SK-N-SH (cell line): ENCODE measurements at regions not wholly inside any gene's neighbourhood (a gene's known extent, or its start where the extent isn't known, plus 50 kb on each side); places are given as distances from the start of the nearest gene placed in this dataset.

Source experiments
- CTCF ChIA-PET: fragments of 300-600, 350-600 bp; formaldehyde crosslinking; extraction: SDS; loops from one replicate; lab custom pipeline; 2021; lab: Yijun Ruan, JAX
- POLR2A ChIA-PET: fragments of 350-600 bp; sonication (Branson Sonifier 250); formaldehyde crosslinking; extraction: SDS; loops from one replicate; lab custom pipeline; 2020; ENCODE audit warnings: antibody characterized with exemption, inconsistent platforms; lab: Yijun Ruan, JAX
- DNase-seq: peaks from one replicate; pipeline ENCODE4 v3.0.0; 2012
- H2AFZ ChIP-seq: fragments of 200-600 bp; sonication (generic); 2 replicates; pipeline ENCODE4 v1.8.1; 2016; ENCODE audit warnings: antibody characterized with exemption, mild to moderate bottlenecking, low read depth
- H3F3A ChIP-seq: fragments of 200-600 bp; sonication (generic); replicated peaks from 2 replicates; pipeline ENCODE3; 2016; ENCODE audit warnings: antibody characterized with exemption, mild to moderate bottlenecking; ENCODE audit not compliant: insufficient read depth
- H3K27ac ChIP-seq, 2 experiments: fragments of 200-500 bp in 1 of 2; fragments of 200-600 bp in 1 of 2; sonication (Bioruptor generic) in 1 of 2; sonication (generic), shearing (Covaris generic) in 1 of 2; 2 replicates each; pipeline versions ENCODE4 v1.5.1 to v1.6.1; 2014 to 2016; ENCODE audit warnings: low read depth in 2 of 2, inconsistent platforms in 1 of 2, low read length in 1 of 2, mild to moderate bottlenecking in 1 of 2, mixed read lengths in 1 of 2
- H3K27me3 ChIP-seq: fragments of 200-600 bp; sonication (generic), shearing (Covaris generic); 2 replicates; pipeline ENCODE4 v1.6.1; 2016; ENCODE audit warnings: mixed run types; ENCODE audit not compliant: insufficient read depth
- H3K36me3 ChIP-seq, 2 experiments: fragments of 200-500 bp in 1 of 2; fragments of 200-600 bp in 1 of 2; sonication (Bioruptor generic) in 1 of 2; sonication (generic) in 1 of 2; replicated peaks in 1 of 2; 2 replicates each; pipeline versions ENCODE3 to v1.5.1; 2014 to 2016; ENCODE audit warnings: low read length in 1 of 2, mild to moderate bottlenecking in 1 of 2; ENCODE audit not compliant: insufficient read depth in 2 of 2, control insufficient read depth in 1 of 2
- H3K4me1 ChIP-seq, 2 experiments: fragments of 200-500 bp in 1 of 2; fragments of 200-600 bp in 1 of 2; sonication (Bioruptor generic) in 1 of 2; sonication (generic), shearing (Covaris generic) in 1 of 2; 2 replicates each; pipeline versions ENCODE4 v1.5.1 to v1.6.1; 2014 to 2016; ENCODE audit warnings: low read depth in 1 of 2, low read length in 1 of 2, mixed run types in 1 of 2; ENCODE audit not compliant: insufficient read depth in 2 of 2, control insufficient read depth in 1 of 2
- H3K4me2 ChIP-seq: fragments of 200-600 bp; sonication (generic), shearing (Covaris generic); 2 replicates; pipeline ENCODE4 v1.6.1; 2017; ENCODE audit warnings: mixed run types
- H3K4me3 ChIP-seq, 2 experiments: fragments of 200-500 bp in 1 of 2; fragments of 200-600 bp in 1 of 2; sonication (Bioruptor generic) in 1 of 2; sonication (generic), shearing (Covaris generic) in 1 of 2; 2 replicates each; pipeline versions ENCODE4 v1.5.1 to v1.8.1; 2014 to 2016; ENCODE audit warnings: low read depth in 2 of 2, inconsistent platforms in 1 of 2, low read length in 1 of 2, mild to moderate bottlenecking in 1 of 2, mixed read lengths in 1 of 2, moderate library complexity in 1 of 2
- H3K79me2 ChIP-seq: fragments of 200-600 bp; sonication (generic); 2 replicates; pipeline ENCODE4 v1.8.1; 2017; ENCODE audit warnings: mild to moderate bottlenecking; ENCODE audit not compliant: insufficient read depth
- H3K9ac ChIP-seq: fragments of 200-600 bp; sonication (generic); 2 replicates; pipeline ENCODE4 v1.6.1; 2017; ENCODE audit warnings: mixed run types
- H3K9me2 ChIP-seq: fragments of 200-600 bp; sonication (generic); 2 replicates; pipeline ENCODE4 v1.6.1; 2017; ENCODE audit warnings: mixed run types
- H3K9me3 ChIP-seq: fragments of 200-600 bp; sonication (generic); 2 replicates; pipeline ENCODE4 v1.6.1; 2017; ENCODE audit warnings: mixed run types, mild to moderate bottlenecking, moderate library complexity
- H4K20me1 ChIP-seq: fragments of 200-600 bp; sonication (generic); 2 replicates; pipeline ENCODE4 v1.6.1; 2017; ENCODE audit warnings: mild to moderate bottlenecking, mixed run types; ENCODE audit not compliant: insufficient read depth
- EP300 ChIP-seq, 2 experiments: IDR thresholded peaks; 2 replicates each; pipeline versions ENCODE4 v1.4.0 to v1.6.1; 2012; ENCODE audit warnings: borderline replicate concordance in 1 of 2, low read depth in 1 of 2, low read length in 1 of 2
- FOXM1 ChIP-seq: IDR thresholded peaks from 2 replicates; pipeline ENCODE4 v1.4.0; 2012; ENCODE audit warnings: low read depth, mild to moderate bottlenecking
- GATA2 ChIP-seq: sonication (generic); formaldehyde crosslinking; IDR thresholded peaks from 2 replicates; pipeline ENCODE4 v1.5.0; 2020; ENCODE audit warnings: mild to moderate bottlenecking, missing genetic modification reagents
- MEF2A ChIP-seq: IDR thresholded peaks from 2 replicates; pipeline ENCODE4 v1.4.0; 2012; ENCODE audit warnings: low read depth, borderline replicate concordance
- PBX3 ChIP-seq: IDR thresholded peaks from 2 replicates; pipeline ENCODE4; 2012
- RAD21 ChIP-seq: IDR thresholded peaks from 2 replicates; pipeline ENCODE4 v1.6.1; 2012; ENCODE audit warnings: mild to moderate bottlenecking, low read length
- RFX5 ChIP-seq: IDR thresholded peaks from 2 replicates; pipeline ENCODE4 v1.6.1; 2012; ENCODE audit warnings: mild to moderate bottlenecking, improper control_type of control experiment, low read length
- SIN3A ChIP-seq: IDR thresholded peaks from 2 replicates; pipeline ENCODE4 v1.6.1; 2012; ENCODE audit warnings: low read depth, mild to moderate bottlenecking, low read length, moderate library complexity, borderline replicate concordance
- WGBS: methylation state at CpG from one replicate; pipeline ENCODE4 v1.1.6; 2017; ENCODE audit warnings: low lambda C conversion rate; 5-methylcytosine and 5-hydroxymethylcytosine counted together
- TF ChIP-seq, protein P1 (sequence below): IDR thresholded peaks from 2 replicates; pipeline ENCODE4 v1.4.0; 2012; ENCODE audit warnings: low read depth

DNA sequence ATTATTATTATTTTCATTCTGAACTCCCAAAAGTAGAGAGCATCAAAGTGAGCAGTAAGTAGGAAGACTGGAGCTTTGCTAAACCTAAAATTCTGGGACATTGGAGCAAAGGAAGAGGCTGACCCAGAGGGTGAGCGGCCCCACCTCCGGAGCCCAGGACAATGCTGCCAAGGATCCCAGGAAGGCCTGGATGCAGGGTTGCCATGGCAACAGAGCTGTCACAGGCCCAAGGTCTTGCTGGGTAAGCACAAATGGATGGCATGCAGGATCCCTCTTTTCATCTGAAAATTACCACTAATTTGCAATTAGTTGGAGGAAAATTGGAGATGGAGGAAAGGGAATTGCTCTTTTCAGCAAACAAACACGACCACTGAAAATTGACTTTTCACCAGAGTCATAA, 457.9 kb upstream of the CDH5 start:
- ChIA-PET CTCF (no interaction called here), POLR2A (no interaction called here)
- WGBS, result 26% methylated on average over 3 of the region's 3 CpGs

DNA sequence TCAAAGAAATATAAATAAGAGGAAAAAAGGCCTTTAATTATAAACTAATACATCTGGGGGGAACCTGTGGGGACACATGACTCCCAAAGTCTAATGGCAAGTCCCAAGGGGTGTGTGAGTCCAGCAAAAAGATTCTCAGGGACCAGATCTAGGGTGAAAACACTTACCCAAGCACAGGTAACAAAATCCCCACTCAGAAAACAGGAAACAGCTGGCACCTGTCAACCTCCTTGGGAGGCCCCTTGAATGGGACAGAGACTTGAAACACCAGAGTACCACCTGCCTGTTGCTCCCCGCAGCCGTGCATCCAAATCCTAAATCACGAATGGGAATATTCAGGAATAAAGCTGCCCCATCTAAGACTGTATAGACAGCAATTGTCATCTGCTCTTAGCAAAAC, 461.2 kb upstream of the CDH5 start:
- H3K4me1 ChIP-seq, result peaks cover 0 to 3% of the 10 kb centered on the region in 2 experiments; a peak in 1 of 4 replicates
- H3K4me2 ChIP-seq, result no peak overlapping the region
- H4K20me1 ChIP-seq, result no peaks in the 10 kb centered on the region
- H3K79me2 ChIP-seq, result no peaks in the 10 kb centered on the region
- ChIA-PET CTCF (no interaction called here), POLR2A (no interaction called here)
- no peaks in the 10 kb centered on the region for H3F3A ChIP-seq
- H3K27me3 ChIP-seq, result no peaks in the 10 kb centered on the region
- H3K9ac ChIP-seq, result no peak overlapping the region
- no peak overlapping the region for H2AFZ ChIP-seq
- H3K27ac ChIP-seq, result no peak overlapping the region
- 52% methylated on average over 2 of the region's 3 CpGs for WGBS
- H3K9me3 ChIP-seq, result no peaks in the 10 kb centered on the region
- H3K36me3 ChIP-seq, result no peaks in the 10 kb centered on the region
- no peak for DNase-seq
- TF ChIP-seq, protein P1, sequence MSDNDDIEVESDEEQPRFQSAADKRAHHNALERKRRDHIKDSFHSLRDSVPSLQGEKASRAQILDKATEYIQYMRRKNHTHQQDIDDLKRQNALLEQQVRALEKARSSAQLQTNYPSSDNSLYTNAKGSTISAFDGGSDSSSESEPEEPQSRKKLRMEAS, result no peak
- TF ChIP-seq MEF2A (no peak), SIN3A (no peak), PBX3 (no peak), GATA2 (CRISPR knock-in tag) (no peak)
- TF ChIP-seq, all 33 proteins: peak for 0
- Histone ChIP-seq H3K4me3 (no peak overlapping the region), H3K9me2 (no peaks in the 10 kb centered on the region)

More for the DNA sequence above, 457.9 kb upstream of the CDH5 start:
- Histone ChIP-seq H3K27ac (no peak overlapping the region), H3K9me2 (no peaks in the 10 kb centered on the region), H4K20me1 (no peaks in the 10 kb centered on the region), H2AFZ (no peak overlapping the region), H3K9ac (no peak overlapping the region), H3K27me3 (no peaks in the 10 kb centered on the region), H3K36me3 (no peaks in the 10 kb centered on the region), H3K4me3 (no peak overlapping the region), H3K4me2 (no peak overlapping the region), H3K79me2 (no peaks in the 10 kb centered on the region), H3K4me1 (peaks cover 0 to 3% of the 10 kb centered on the region in 2 experiments; a peak in 1 of 4 replicates), H3F3A (no peaks in the 10 kb centered on the region), H3K9me3 (no peaks in the 10 kb centered on the region)
- peak; percentile 61 for DNase-seq
- TF ChIP-seq RFX5, result peak; percentile 94
- no peak for TF ChIP-seq FOXM1

DNA sequence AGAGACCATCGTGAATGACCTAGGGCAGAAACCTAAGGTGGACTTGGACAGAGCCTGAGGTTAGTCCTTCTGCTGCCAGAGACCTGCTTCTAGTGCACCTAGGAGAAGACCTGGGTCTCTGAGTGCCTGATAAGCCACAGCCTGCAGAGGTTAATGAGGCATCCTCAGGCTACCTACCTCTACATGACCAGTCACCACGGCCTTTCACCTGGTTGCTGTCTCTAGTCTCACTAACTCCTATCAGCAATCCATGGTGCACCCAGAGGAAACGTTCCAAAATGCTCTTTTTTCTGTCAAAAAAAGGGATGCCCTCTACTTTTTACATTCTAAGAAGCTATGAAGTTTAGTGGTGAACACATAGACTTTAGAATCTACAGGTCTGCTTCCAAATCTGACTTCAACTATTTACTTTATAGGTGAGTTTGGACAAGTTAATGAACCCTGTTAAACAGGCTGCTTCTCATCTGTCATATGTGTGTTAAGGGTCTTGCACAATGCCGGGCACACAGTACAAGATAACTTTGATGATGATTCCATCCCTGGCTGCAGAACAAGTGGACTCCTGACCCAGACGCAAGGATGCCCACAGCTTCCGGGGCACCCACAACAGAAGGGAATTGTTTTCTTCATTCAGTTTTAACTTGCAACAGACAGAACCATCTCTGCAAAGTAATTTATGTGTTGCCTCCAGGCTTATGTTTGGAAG, 469.9 kb upstream of the CDH5 start:
- CTCF ChIA-PET, result interaction anchor here (1.0 kb wide), 1 partner anchor 13 kb away, joined by 3 read pairs; no protein-coding TSS in a partner anchor
- no peak overlapping the region for H3K9ac ChIP-seq
- no peaks in the 10 kb centered on the region for H3K79me2 ChIP-seq
- POLR2A ChIA-PET, result no interaction called here
- no peak overlapping the region for H3K4me2 ChIP-seq
- H3K36me3 ChIP-seq, result no peaks in the 10 kb centered on the region
- H3K27ac ChIP-seq, result no peak overlapping the region
- H3K4me1 ChIP-seq, result no peaks in the 10 kb centered on the region; a peak in 1 of 4 replicates
- no peak overlapping the region for H2AFZ ChIP-seq
- no peaks in the 10 kb centered on the region for H3K27me3 ChIP-seq
- H3F3A ChIP-seq, result no peaks in the 10 kb centered on the region
- no peak for DNase-seq
- no peaks in the 10 kb centered on the region for H4K20me1 ChIP-seq
- no peaks in the 10 kb centered on the region for H3K9me3 ChIP-seq
- H3K9me2 ChIP-seq, result no peaks in the 10 kb centered on the region
- WGBS, result 31% methylated on average over 5 of the region's 6 CpGs
- no peak overlapping the region for H3K4me3 ChIP-seq
- TF ChIP-seq RAD21, result no peak
- peak in 1 of 2 experiments; percentile 53; a peak in 1 of 4 replicates for TF ChIP-seq EP300 (IDR thresholded peaks at IDR 0.05; ENCODE audit: borderline replicate concordance in 1 of 2, low read depth in 1 of 2, low read length in 1 of 2)
